ENCODE measurements at regions not wholly inside any gene's neighbourhood (a gene's known extent, or its start where the extent isn't known, plus 50 kb on each side); places are given as distances from the start of the nearest gene placed in this dataset.

DNA sequence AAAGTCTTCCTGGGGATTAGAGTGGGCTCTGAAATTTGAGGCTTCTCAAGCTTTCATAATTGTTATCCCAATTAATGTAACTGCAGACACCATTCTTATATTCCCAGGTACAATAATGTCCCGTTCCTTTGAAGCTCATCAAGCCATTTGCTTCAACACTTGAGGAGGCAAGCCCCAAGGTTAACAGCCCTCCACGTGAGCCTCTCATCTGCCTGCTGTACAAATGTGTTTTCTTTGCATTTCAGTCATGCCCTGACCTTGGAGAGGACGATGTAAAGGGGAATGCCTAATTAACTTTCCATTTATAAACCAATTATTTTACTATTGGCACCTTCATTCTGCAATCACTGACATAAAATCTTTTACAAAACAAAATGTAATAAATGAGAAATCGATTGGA lies 106.3 kb downstream of the SETD4 start:
- no peak for TF ChIP-seq TOX (CRISPR knock-in tag; IDR thresholded peaks at IDR 0.05; ENCODE audit: borderline replicate concordance)
- no peak for TF ChIP-seq ARNTL (CRISPR knock-in tag; IDR thresholded peaks at IDR 0.05; ENCODE audit: borderline replicate concordance, low read depth)
- TF ChIP-seq GLIS3 (CRISPR knock-in tag; IDR thresholded peaks at IDR 0.05), result no peak
- no peak for TF ChIP-seq CSDC2 (CRISPR knock-in tag; IDR thresholded peaks at IDR 0.05)
- TF ChIP-seq ZC3H10 (CRISPR knock-in tag; IDR thresholded peaks at IDR 0.05), result no peak
- no peak for TF ChIP-seq ZFP30 (CRISPR knock-in tag; IDR thresholded peaks at IDR 0.05)
- TF ChIP-seq, protein P1, sequence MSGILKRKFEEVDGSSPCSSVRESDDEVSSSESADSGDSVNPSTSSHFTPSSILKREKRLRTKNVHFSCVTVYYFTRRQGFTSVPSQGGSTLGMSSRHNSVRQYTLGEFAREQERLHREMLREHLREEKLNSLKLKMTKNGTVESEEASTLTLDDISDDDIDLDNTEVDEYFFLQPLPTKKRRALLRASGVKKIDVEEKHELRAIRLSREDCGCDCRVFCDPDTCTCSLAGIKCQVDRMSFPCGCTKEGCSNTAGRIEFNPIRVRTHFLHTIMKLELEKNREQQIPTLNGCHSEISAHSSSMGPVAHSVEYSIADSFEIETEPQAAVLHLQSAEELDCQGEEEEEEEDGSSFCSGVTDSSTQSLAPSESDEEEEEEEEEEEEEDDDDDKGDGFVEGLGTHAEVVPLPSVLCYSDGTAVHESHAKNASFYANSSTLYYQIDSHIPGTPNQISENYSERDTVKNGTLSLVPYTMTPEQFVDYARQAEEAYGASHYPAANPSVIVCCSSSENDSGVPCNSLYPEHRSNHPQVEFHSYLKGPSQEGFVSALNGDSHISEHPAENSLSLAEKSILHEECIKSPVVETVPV (CRISPR knock-in tag; IDR thresholded peaks at IDR 0.05), result no peak
- TF ChIP-seq ISL1 (CRISPR knock-in tag; IDR thresholded peaks at IDR 0.05), result no peak
- TF ChIP-seq ZNF8 (CRISPR knock-in tag; IDR thresholded peaks at IDR 0.05), result no peak
- TF ChIP-seq CREB5 (CRISPR knock-in tag; IDR thresholded peaks at IDR 0.05; ENCODE audit: low read depth), result no peak
- TF ChIP-seq ZNF565 (CRISPR knock-in tag; conservative IDR thresholded peaks at IDR 0.05; ENCODE audit: low read depth), result no peak

All from SK-N-SH treated with all-trans-retinoic acid at 6 μM for 48 hours (cell line).